ENCODE measurements at regions not wholly inside any gene's neighbourhood (a gene's known extent, or its start where the extent isn't known, plus 50 kb on each side); places are given as distances from the start of the nearest gene placed in this dataset.

DNA sequence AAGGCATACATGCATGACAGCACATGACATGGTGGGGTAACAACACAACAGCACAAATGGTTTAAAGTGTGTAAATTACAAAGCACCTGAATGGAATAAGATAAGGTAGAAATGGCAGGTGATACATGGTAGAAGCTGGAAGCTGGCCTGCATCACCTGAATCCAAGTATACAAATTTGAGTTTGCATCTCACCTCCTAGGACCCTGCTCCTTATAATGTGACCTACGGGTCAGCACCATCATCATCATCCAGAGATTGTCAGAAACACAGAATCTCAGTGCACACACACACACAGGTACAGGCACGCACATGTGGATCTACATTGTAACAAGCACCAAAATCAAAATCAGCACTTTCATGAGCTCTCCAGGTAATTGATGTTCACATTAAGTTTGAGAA is 1048.2 kb upstream of the AUTS2 start:
- Mint-ChIP-seq H3K4me3 (no peak overlapping the region), H3K36me3 (no peaks in the 10 kb centered on the region), H3K4me1 (no peaks in the 10 kb centered on the region), H3K9me3 (peaks cover 0 to 12% (median 5%) of the 10 kb centered on the region in 3 donors), H3K27ac (no peak overlapping the region), H3K27me3 (no peaks in the 10 kb centered on the region)

- H3K27me3 Mint-ChIP-seq = no peaks in the 10 kb centered on the region
- H3K36me3 Mint-ChIP-seq = no peaks in the 10 kb centered on the region
- H3K27ac Mint-ChIP-seq = no peak overlapping the region
- no peak overlapping the region for H3K4me3 Mint-ChIP-seq
- H3K4me1 Mint-ChIP-seq = no peaks in the 10 kb centered on the region
- peaks cover 0 to 12% (median 5%) of the 10 kb centered on the region in 3 donors for H3K9me3 Mint-ChIP-seq
Measured at GRCh38 chr7:68550635-68551034, 1047.6 kb upstream of the AUTS2 start.

DNA sequence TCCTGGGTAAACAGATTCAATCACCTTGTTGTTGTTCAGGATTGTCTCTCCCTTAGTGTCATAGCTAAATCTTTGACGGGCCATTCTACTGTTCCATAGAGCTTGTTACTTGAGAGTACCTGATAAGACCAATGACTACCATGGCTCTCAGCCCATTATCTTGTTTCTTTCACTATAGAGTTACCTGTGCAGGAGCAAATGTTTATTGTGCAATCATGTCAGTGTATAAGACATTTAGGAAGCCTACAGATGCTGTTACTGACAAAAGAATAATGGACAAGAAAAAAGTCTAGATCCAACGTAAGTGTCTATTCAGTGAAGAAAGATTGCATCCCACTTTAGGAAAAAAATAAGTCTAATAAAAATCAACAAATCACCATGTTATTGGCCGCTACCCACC is 1041.7 kb upstream of the AUTS2 start:
- Mint-ChIP-seq H3K4me1 (no peaks in the 10 kb centered on the region), H3K36me3 (no peaks in the 10 kb centered on the region), H3K4me3 (no peak overlapping the region), H3K27ac (no peak overlapping the region), H3K9me3 (peaks cover 0 to 16% (median 4%) of the 10 kb centered on the region in 3 donors), H3K27me3 (no peaks in the 10 kb centered on the region)

DNA sequence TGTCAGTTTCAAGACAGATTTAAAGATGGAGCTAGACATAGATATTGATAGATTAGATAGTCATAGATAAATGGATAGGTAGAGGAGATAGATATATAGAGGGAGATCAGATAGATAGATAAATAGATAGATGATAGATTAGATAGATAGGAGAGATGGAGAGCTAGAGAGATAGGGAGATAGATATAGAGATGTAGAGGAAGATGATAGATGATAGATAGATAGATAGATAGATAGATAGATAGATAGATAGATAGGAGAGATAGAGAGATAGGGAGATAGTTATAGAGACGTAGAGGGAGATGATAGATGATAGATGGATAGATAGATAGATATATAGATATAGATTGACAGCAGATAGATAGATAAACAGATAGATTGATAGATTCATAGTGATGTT is 1038.8 kb upstream of the AUTS2 start:
- no peaks in the 10 kb centered on the region for H3K36me3 Mint-ChIP-seq
- H3K4me1 Mint-ChIP-seq = no peaks in the 10 kb centered on the region
- peaks cover 4 to 16% (median 6%) of the 10 kb centered on the region in 3 donors for H3K9me3 Mint-ChIP-seq
- no peak overlapping the region for H3K27ac Mint-ChIP-seq
- no peak overlapping the region for H3K4me3 Mint-ChIP-seq
- no peaks in the 10 kb centered on the region for H3K27me3 Mint-ChIP-seq

DNA sequence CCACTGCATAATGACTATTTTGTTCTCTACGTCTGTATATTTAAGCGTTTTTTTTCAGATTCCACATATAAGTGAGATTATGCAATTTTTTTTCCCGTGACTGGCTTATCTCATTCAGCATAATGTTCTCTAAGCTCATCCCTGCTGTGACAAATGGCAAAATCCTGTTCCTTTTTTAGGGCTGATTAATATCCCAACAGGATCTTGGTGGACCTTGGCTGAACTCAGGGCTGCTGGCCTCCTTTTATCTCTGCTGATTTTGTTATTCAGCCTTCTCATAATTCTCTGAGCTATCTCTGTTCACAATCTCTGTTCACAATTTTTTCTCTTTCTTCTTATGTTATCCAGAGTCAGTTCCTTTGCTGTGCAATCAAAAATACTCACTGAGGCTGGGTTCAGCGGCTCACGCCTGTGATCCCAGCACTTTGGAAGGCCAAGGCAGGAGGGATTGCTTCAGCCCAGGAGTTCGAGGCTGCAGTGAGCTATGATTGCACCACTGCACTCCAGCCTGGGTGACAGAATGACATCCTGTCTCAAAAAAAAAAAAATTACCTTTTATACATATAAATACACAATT is 1035.9 kb upstream of the AUTS2 start:
- Mint-ChIP-seq H3K27ac (no peak overlapping the region), H3K36me3 (no peaks in the 10 kb centered on the region), H3K4me1 (no peaks in the 10 kb centered on the region), H3K27me3 (no peaks in the 10 kb centered on the region), H3K9me3 (peaks cover 6 to 27% (median 7%) of the 10 kb centered on the region in 3 donors), H3K4me3 (peak overlapping the region in 1 of 4 donors; percentile 29)

GRCh38 chr7:68564306-68565135 is 1033.8 kb upstream of the AUTS2 start:
- H3K36me3 Mint-ChIP-seq = no peaks in the 10 kb centered on the region
- no peaks in the 10 kb centered on the region for H3K4me1 Mint-ChIP-seq
- no peaks in the 10 kb centered on the region for H3K27me3 Mint-ChIP-seq
- no peak overlapping the region for H3K27ac Mint-ChIP-seq
- H3K4me3 Mint-ChIP-seq = no peak overlapping the region
- H3K9me3 Mint-ChIP-seq = peaks cover 6 to 24% (median 7%) of the 10 kb centered on the region in 3 donors

GRCh38 chr7:68571286-68571685 is 1027.0 kb upstream of the AUTS2 start:
- no peaks in the 10 kb centered on the region for H3K36me3 Mint-ChIP-seq
- no peaks in the 10 kb centered on the region for H3K4me1 Mint-ChIP-seq
- H3K27me3 Mint-ChIP-seq = no peaks in the 10 kb centered on the region
- H3K27ac Mint-ChIP-seq = no peak overlapping the region
- H3K9me3 Mint-ChIP-seq = peaks cover 3 to 13% (median 5%) of the 10 kb centered on the region in 3 donors
- H3K4me3 Mint-ChIP-seq = no peak overlapping the region

- Mint-ChIP-seq H3K27ac (no peak overlapping the region), H3K9me3 (peaks cover 1 to 7% (median 3%) of the 10 kb centered on the region in 3 donors)
Measured at GRCh38 chr7:68573271-68574005, 1024.8 kb upstream of the AUTS2 start.

GRCh38 chr7:68576366-68576765 is 1021.9 kb upstream of the AUTS2 start:
- Mint-ChIP-seq H3K27ac (peak overlapping the region in 1 of 3 donors; percentile 80), H3K4me1 (no peaks in the 10 kb centered on the region), H3K27me3 (no peaks in the 10 kb centered on the region)

More at GRCh38 chr7:68573271-68574005, 1024.8 kb upstream of the AUTS2 start:
- Mint-ChIP-seq H3K36me3 (no peaks in the 10 kb centered on the region), H3K27me3 (no peaks in the 10 kb centered on the region), H3K4me3 (no peak overlapping the region), H3K4me1 (no peaks in the 10 kb centered on the region)

DNA sequence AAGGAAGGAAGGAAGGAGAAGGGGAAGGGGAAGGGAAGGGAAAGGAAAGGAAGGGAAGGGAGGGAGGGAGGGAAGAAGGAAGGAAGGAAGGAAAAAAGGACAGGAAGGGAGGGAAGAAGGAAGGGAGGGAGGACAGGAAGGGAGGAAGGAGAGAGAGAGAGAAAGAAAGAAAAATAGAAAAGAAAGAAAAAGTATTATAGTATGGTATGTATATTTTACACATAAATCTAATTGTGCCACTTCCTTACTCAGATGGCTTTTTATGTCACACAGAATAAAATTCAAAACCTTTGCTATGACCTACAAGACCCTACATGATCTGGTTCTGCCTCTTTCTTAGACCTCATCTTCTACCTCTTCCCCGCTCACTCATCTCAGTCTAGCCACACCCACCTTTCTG is 1016.9 kb upstream of the AUTS2 start:
- no peak overlapping the region for H3K4me3 Mint-ChIP-seq
- H3K27ac Mint-ChIP-seq = no peak overlapping the region
- H3K27me3 Mint-ChIP-seq = no peaks in the 10 kb centered on the region
- H3K36me3 Mint-ChIP-seq = no peaks in the 10 kb centered on the region
- peaks cover 11 to 14% (median 11%) of the 10 kb centered on the region in 3 donors for H3K9me3 Mint-ChIP-seq
- H3K4me1 Mint-ChIP-seq = no peaks in the 10 kb centered on the region

More at GRCh38 chr7:68576366-68576765, 1021.9 kb upstream of the AUTS2 start:
- Mint-ChIP-seq H3K36me3 (no peaks in the 10 kb centered on the region), H3K4me3 (peak overlapping the region in 1 of 4 donors; percentile 65), H3K9me3 (peaks cover 5 to 10% (median 9%) of the 10 kb centered on the region in 3 donors)

GRCh38 chr7:68587599-68587998 is 1010.7 kb upstream of the AUTS2 start:
- Mint-ChIP-seq H3K36me3 (no peaks in the 10 kb centered on the region), H3K27me3 (no peaks in the 10 kb centered on the region), H3K4me3 (no peak overlapping the region), H3K27ac (no peak overlapping the region), H3K9me3 (peaks cover 1 to 8% (median 3%) of the 10 kb centered on the region in 3 donors), H3K4me1 (no peaks in the 10 kb centered on the region)

DNA sequence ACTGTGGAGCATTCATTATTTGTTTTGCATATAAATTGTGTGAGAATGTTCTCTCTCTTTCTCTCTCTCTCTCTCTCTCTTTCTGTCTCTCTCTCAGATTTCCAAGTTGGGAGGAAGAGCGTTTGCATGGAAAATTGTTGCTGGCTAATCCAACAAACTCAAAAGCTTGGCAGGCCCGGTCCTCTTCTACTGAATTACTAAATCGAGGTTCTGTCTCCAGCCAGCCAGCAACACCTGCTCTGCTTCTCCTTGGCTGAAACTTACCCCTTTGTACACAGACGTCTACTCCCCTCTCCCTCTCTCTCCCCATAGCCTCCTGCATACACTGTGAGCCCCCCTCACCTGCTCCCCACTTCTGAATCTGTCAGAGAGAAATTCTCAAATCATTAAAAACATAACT is 996.4 kb upstream of the AUTS2 start:
- H3K27ac Mint-ChIP-seq = no peak overlapping the region
- no peaks in the 10 kb centered on the region for H3K27me3 Mint-ChIP-seq
- no peaks in the 10 kb centered on the region for H3K36me3 Mint-ChIP-seq
- peaks cover 5 to 13% (median 9%) of the 10 kb centered on the region in 3 donors for H3K9me3 Mint-ChIP-seq
- H3K4me3 Mint-ChIP-seq = no peak overlapping the region
- H3K4me1 Mint-ChIP-seq = no peaks in the 10 kb centered on the region

DNA sequence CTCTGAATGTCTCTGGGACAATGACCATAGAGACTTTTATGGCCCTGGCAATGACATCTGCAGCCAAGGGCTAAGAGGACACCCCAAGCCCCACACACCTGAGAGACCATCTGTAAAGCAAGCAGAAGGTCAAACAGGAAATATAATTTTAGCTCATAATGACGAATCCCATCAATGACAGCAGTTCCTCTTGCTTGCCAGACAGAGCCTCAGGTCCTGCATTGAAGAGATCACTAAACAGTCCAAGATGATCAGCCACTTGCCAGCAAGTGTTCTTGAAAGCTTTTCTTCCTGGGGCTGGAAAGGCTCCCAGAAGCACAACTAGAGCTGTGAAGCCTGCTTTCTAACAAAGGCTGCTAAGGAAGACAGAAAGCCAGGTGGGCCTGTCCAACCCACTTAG is 993.7 kb upstream of the AUTS2 start:
- Mint-ChIP-seq H3K27me3 (no peaks in the 10 kb centered on the region), H3K4me1 (no peaks in the 10 kb centered on the region), H3K27ac (no peak overlapping the region), H3K36me3 (no peaks in the 10 kb centered on the region), H3K9me3 (peaks cover 2 to 32% (median 4%) of the 10 kb centered on the region in 3 donors), H3K4me3 (no peak overlapping the region)

DNA sequence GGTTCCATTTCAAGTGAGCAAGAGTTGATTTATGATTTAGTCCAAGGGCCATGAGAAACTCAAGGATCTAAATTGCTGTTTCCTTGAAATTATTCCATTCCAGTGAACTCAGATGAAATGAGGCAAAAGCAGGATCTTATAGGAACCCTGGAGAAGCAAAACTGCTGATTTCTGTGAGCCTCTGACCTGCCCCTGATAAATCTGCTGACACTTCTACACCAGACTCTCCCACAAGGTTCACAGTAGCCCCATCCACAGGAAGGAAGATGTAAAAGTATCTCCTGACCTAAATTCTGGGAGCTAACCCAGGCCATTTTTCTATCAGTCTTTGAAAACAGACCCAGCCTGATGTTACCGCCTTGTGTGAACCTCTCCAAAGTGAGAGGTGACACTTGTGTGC is 987.6 kb upstream of the AUTS2 start:
- peaks cover 3 to 35% (median 5%) of the 10 kb centered on the region in 3 donors for H3K9me3 Mint-ChIP-seq
- no peaks in the 10 kb centered on the region for H3K4me1 Mint-ChIP-seq
- no peak overlapping the region for H3K27ac Mint-ChIP-seq
- no peak overlapping the region for H3K4me3 Mint-ChIP-seq
- H3K36me3 Mint-ChIP-seq = peaks cover 3% of the 10 kb centered on the region
- no peaks in the 10 kb centered on the region for H3K27me3 Mint-ChIP-seq

DNA sequence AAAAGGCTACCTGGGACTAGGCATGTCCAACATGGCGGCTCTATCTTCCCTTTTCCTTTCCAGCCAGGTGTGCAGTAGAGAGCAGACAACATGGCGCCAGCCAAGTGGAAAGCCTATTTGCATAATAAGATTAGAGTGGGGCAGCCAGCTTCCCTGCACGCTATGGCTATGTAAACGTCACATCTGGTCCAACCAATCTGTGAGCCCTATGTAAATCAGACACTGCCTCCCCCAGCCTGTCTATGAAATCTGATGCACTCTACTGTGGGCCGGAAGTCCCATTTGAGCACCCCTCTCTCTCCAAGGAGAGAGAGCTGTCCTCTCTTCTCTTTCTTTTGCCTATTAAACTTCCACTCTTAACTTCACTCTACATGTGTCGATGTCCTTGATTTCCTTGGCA is 984.9 kb upstream of the AUTS2 start:
- Mint-ChIP-seq H3K27ac (no peak overlapping the region), H3K4me3 (no peak overlapping the region), H3K36me3 (peaks cover 3% of the 10 kb centered on the region), H3K9me3 (peaks cover 8 to 34% (median 11%) of the 10 kb centered on the region in 3 donors), H3K27me3 (no peaks in the 10 kb centered on the region), H3K4me1 (no peaks in the 10 kb centered on the region)

All from IgD-negative memory B cell (primary cell).